Hepatocyte (in vitro differentiated cells): ENCODE measurements at regions not wholly inside any gene's neighbourhood (a gene's known extent, or its start where the extent isn't known, plus 50 kb on each side); places are given as distances from the start of the nearest gene placed in this dataset.

Source experiments
- DNase-seq: peaks from one replicate; pipeline ENCODE4 v3.0.0-alpha.2; 2016; ENCODE audit warnings: low spot score
- H2AFZ ChIP-seq: fragments of 200-600 bp; sonication (generic); 2 replicates; pipeline ENCODE4 v1.6.0; 2016; ENCODE audit warnings: antibody characterized with exemption, mild to moderate bottlenecking
- H3K27ac ChIP-seq: fragments of 200-600 bp; sonication (generic); 2 replicates; pipeline ENCODE4 v1.5.1; 2016; ENCODE audit warnings: mild to moderate bottlenecking
- H3K27me3 ChIP-seq: fragments of 200-600 bp; sonication (generic); 2 replicates; pipeline ENCODE4 v1.6.1; 2016
- H3K36me3 ChIP-seq: fragments of 200-600 bp; sonication (generic); replicated peaks from 2 replicates; pipeline ENCODE4 v1.5.1; 2016; ENCODE audit warnings: low read depth; ENCODE audit not compliant: insufficient read depth
- H3K4me1 ChIP-seq: fragments of 200-600 bp; sonication (generic); 2 replicates; pipeline ENCODE4 v1.5.1; 2016; ENCODE audit warnings: mild to moderate bottlenecking, moderate library complexity; ENCODE audit not compliant: insufficient read depth
- H3K4me2 ChIP-seq: fragments of 200-600 bp; sonication (generic); 2 replicates; pipeline ENCODE4 v1.6.0; 2016
- H3K4me3 ChIP-seq: fragments of 200-600 bp; sonication (generic); 2 replicates; pipeline ENCODE4 v1.5.1; 2016; ENCODE audit warnings: mild to moderate bottlenecking
- H3K79me2 ChIP-seq: fragments of 200-600 bp; sonication (generic); 2 replicates; pipeline ENCODE4 v1.6.0; 2017; ENCODE audit warnings: mild to moderate bottlenecking
- H3K9me2 ChIP-seq: fragments of 200-600 bp; sonication (generic); replicated peaks from 2 replicates; pipeline ENCODE4 v1.6.0; 2017; ENCODE audit warnings: mild to moderate bottlenecking; ENCODE audit not compliant: insufficient read depth
- H3K9me3 ChIP-seq: fragments of 200-600 bp; sonication (generic); 2 replicates; pipeline ENCODE4 v1.5.1; 2016; ENCODE audit warnings: low read depth, mild to moderate bottlenecking
- H4K20me1 ChIP-seq: fragments of 200-600 bp; sonication (generic); 2 replicates; pipeline ENCODE4 v1.6.0; 2016; ENCODE audit warnings: mild to moderate bottlenecking; ENCODE audit not compliant: insufficient read depth, poor library complexity, severe bottlenecking
- EZH2 ChIP-seq: fragments of 200-600 bp; sonication (generic); IDR thresholded peaks from 2 replicates; pipeline ENCODE4 v1.6.1; 2016; ENCODE audit warnings: antibody characterized with exemption, mild to moderate bottlenecking, borderline replicate concordance
- EZH2phosphoT487 ChIP-seq: fragments of 200-600 bp; sonication (generic); IDR thresholded peaks from one replicate; pipeline ENCODE4 v1.6.1; 2018; ENCODE audit warnings: antibody characterized with exemption, mild to moderate bottlenecking, low read depth, moderate library complexity; ENCODE audit not compliant: unreplicated experiment, severe bottlenecking
- WGBS: methylation state at CpG from one replicate; pipeline ENCODE4 v1.1.6; 2016; ENCODE audit warnings: low lambda C conversion rate; ENCODE audit errors: missing lambda C conversion rate; 5-methylcytosine and 5-hydroxymethylcytosine counted together
- TF ChIP-seq, protein P1 (sequence below): fragments of 200-600 bp; sonication (generic); IDR thresholded peaks from 2 replicates; pipeline ENCODE4 v1.5.1; 2016; ENCODE audit warnings: antibody characterized with exemption, mild to moderate bottlenecking; ENCODE audit not compliant: poor library complexity

DNA sequence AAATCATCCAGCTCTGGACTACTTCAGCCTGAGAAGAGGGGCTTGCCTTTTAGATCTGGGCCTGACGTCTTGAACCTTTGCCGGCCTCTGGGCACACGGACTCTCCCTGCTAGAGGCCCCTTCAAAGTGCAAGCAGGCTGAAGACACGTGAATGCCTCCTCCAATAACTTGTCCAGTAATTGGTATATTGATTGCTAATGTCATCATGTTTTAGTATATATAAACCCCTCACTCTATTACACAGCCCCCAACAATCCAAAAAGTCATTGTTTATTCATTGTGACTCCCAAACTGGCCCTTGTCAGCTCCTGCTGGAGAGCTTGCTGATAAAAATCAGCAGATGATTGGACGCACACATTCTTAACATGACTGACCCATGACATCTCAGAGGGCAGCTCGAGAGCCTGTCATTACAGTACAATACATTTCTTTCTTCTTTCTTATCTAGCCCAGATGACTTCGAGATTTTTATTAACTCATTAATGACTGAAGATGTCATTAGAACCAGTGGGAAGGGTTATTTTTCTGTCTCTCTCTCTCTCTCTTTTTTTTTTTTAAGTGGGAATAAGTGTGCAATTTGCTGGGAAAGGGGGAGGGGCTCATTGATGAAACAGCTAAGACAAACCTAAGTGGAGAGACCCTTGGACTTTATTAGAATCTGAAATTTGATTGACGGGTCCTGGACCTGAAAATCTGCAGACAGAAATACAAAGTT is 65.5 kb upstream of the NR2F2 start:
- no peak overlapping the region for H2AFZ ChIP-seq
- peak overlapping the region; percentile 96 for H3K27ac ChIP-seq
- H3K4me1 ChIP-seq, result peaks cover 52% of the 10 kb centered on the region
- H3K79me2 ChIP-seq, result no peaks in the 10 kb centered on the region
- H3K4me2 ChIP-seq, result peak overlapping the region; percentile 62
- no peak overlapping the region for H3K4me3 ChIP-seq
- WGBS, result 54% methylated on average over 8 of the region's 8 CpGs
- H3K9me2 ChIP-seq, result no peaks in the 10 kb centered on the region
- H4K20me1 ChIP-seq, result no peaks in the 10 kb centered on the region
- TF ChIP-seq, protein P1, sequence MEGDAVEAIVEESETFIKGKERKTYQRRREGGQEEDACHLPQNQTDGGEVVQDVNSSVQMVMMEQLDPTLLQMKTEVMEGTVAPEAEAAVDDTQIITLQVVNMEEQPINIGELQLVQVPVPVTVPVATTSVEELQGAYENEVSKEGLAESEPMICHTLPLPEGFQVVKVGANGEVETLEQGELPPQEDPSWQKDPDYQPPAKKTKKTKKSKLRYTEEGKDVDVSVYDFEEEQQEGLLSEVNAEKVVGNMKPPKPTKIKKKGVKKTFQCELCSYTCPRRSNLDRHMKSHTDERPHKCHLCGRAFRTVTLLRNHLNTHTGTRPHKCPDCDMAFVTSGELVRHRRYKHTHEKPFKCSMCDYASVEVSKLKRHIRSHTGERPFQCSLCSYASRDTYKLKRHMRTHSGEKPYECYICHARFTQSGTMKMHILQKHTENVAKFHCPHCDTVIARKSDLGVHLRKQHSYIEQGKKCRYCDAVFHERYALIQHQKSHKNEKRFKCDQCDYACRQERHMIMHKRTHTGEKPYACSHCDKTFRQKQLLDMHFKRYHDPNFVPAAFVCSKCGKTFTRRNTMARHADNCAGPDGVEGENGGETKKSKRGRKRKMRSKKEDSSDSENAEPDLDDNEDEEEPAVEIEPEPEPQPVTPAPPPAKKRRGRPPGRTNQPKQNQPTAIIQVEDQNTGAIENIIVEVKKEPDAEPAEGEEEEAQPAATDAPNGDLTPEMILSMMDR, result no peak
- TF ChIP-seq EZH2phosphoT487, result no peak
- no peak for TF ChIP-seq EZH2
- no peaks in the 10 kb centered on the region for H3K36me3 ChIP-seq
- DNase-seq, result peak; percentile 46
- no peaks in the 10 kb centered on the region for H3K27me3 ChIP-seq
- H3K9me3 ChIP-seq, result no peaks in the 10 kb centered on the region

GRCh38 chr15:96266456-96266855 is 64.0 kb upstream of the NR2F2 start:
- Histone ChIP-seq H2AFZ (no peak overlapping the region), H3K27me3 (no peaks in the 10 kb centered on the region), H3K9me2 (no peaks in the 10 kb centered on the region), H4K20me1 (no peaks in the 10 kb centered on the region), H3K4me2 (no peak overlapping the region), H3K9me3 (no peaks in the 10 kb centered on the region), H3K27ac (no peak overlapping the region), H3K4me3 (no peak overlapping the region), H3K36me3 (no peaks in the 10 kb centered on the region), H3K79me2 (no peaks in the 10 kb centered on the region), H3K4me1 (peaks cover 46% of the 10 kb centered on the region)
- 86% methylated on average over 5 of the region's 5 CpGs for WGBS
- DNase-seq, result no peak
- TF ChIP-seq EZH2phosphoT487, result no peak
- no peak for TF ChIP-seq EZH2
- TF ChIP-seq, protein P1, result no peak

- Histone ChIP-seq H3K4me2 (no peak overlapping the region), H3K36me3 (no peaks in the 10 kb centered on the region), H3K9me2 (no peaks in the 10 kb centered on the region), H3K79me2 (no peaks in the 10 kb centered on the region), H3K27me3 (no peaks in the 10 kb centered on the region), H3K9me3 (no peaks in the 10 kb centered on the region), H3K4me3 (no peak overlapping the region), H4K20me1 (no peaks in the 10 kb centered on the region), H3K4me1 (peaks cover 37% of the 10 kb centered on the region), H3K27ac (no peak overlapping the region), H2AFZ (no peak overlapping the region)
- WGBS, result 97% methylated on average over 4 of the region's 4 CpGs
- TF ChIP-seq EZH2phosphoT487, result no peak
- no peak for TF ChIP-seq EZH2
- TF ChIP-seq, protein P1, result no peak
- DNase-seq, result no peak
Observed at GRCh38 chr15:96267463-96267862, 63.0 kb upstream of the NR2F2 start.
